ENCODE measurements at regions not wholly inside any gene's neighbourhood (a gene's known extent, or its start where the extent isn't known, plus 50 kb on each side); places are given as distances from the start of the nearest gene placed in this dataset.
A peak's percentile ranks its signal among the peaks of the same experiment; 100 is the strongest.
"Not testable (repeated sequence)": the region's sequence is repeated elsewhere in the genome, so short reads cannot be mapped to it uniquely, and the experiment has no call there.

DNA sequence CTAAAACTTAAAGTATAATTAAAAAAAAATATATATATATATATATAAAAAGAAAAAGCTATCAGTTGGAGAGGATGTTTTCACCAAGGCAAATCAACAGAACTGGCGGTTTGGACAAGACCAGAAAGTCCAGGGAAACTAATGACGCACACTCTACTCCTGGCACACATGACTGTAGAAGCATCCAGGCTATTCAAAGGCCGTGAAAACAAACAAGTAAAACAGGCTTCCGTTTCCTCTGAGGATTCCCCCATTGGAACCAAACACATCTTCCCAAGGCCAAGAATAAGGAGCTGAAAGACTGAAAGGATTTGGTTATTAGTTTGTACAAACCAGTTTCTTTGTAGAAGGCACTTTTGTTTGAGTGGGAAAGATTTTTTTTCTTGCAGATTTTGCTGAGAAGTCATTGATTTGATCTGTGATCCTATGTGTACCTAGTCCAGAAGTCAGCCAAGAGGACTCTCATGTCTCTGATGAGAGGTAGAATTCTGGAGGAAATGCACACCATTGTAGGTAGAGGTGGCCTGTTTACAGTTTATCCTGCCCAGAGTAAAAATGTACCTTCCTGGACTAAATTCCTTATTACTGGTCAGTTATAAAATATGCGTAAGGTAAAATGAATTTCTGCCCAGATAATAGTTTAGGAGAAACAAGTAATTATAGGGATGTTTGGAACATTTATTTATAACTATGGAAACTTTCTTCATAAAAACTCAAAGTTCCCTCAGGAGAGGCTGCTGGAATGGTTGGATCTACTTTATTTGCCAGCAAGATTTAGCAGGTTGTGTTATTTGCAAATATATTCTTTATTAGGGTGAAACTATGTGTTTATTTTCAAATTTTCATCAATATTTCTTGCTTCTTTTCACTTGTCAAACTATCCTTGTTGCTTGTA, 66.5 kb downstream of the DMP1 start:
- DNase-seq (ENCODE audit: low spot score), result no peak

DNA sequence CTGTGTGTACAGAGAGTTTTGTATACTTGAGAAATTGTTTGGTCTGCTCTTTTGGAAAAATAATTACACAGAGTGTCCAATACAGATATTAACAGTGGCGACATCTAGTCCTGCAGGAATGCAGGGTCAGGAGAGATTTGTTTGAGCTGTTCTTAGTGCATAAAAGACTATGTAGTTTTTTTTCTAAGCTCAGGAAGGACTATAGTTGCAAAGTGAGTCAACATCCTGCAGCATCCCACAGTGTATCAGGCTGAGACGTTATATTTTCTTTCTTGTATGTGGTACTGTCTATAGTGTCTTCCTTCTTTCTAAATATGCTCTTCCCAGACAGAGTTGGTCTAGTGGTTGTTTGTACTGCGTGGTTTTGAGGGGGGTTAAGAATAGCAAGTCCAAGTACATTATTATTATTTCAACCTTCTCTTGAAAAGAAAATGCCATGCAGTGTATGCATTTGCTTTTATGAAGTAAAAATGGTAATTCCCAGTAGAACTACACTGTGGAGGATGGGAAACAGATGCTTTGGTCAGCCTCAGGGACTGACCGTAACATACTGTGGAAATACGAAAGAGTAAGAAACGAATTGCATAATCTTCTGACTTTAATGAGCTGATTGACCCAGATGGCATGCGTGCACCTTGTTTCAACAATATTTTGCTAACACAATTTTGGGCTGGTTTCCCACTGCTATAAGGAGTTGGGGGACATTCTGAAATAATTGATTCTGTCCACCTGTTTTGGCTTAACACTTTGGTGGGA, 67.4 kb downstream of the DMP1 start:
- DNase-seq (ENCODE audit: low spot score), result no peak

DNA sequence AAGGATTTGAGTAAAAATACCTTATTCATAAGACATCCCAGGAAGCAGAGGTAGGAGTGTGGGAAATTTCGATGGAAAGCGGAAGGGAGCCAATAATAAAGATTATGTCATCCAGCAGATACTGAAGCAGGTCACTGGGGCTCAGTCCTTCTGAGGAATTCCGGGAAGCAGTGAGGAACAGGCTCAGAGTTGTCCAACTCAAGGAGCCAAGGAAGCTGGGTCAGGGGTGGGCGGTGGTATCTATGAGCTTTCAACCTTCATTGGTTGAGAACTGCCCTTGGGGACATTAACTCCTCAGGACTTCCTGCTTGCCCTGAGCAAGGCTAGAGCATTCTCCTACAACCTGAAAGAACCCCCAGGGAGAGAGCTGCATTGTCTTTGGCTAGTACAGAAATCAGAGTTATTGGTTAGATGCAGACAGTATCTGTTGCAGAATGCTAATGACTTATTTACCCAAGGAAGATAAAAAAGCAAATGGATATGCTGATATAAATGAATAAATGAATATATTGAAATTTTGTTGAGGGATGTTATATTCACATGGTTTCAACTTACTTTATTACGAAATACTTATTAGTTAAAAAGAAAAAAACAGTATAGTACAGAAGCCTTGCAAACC, 68.2 kb downstream of the DMP1 start:
- DNase-seq (ENCODE audit: low spot score), result no peak

DNA sequence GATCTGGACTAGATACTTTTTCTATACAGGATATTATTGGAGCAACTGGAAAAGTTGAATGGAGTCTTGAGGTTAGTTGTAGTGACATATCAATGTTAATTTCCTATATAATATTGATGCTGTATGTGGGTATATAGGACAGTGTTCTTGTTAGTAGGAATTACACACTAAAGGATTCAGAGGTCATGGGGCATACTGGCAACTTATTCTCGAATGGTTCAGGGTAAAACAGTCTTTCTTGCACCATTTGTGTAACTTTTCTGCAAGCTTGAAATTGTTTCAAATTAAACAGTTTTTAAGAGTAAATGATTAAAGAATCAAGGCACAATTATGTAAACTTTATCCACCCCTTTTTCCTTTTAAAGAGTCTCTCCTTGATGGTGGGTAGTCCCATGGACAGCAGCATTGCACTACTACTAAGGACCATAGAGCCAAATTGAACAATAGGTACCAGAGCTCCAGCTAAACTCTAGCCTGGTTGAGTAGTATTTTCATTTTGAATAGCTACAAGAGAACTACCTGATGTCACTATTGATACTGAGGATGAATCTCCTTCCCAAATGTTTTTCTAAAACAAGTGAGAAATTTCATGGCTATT, 70.1 kb downstream of the DMP1 start:
- no peak for DNase-seq (ENCODE audit: low spot score)

DNA sequence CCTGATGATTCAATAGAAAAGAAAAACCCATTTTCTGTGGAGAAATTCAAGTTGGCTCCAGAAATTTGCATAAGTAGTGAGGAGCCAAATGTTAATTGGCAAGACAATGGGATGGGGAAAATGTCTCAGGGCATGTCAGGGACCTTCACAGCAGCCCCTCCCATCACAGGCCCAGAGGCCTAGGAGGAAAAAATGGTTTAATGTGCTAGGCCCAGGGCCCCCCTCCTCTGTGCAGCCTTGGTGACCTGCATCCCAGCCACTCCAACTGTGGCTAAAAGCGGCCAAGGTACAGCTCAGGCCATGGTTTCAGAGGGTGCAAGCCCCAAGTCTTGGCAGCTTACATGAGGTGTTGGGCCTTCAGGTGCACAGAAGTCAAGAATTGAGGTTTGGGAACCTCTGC, 74.1 kb upstream of the IBSP start:
- DNase-seq (ENCODE audit: low spot score), result not testable (repeated sequence)

DNA sequence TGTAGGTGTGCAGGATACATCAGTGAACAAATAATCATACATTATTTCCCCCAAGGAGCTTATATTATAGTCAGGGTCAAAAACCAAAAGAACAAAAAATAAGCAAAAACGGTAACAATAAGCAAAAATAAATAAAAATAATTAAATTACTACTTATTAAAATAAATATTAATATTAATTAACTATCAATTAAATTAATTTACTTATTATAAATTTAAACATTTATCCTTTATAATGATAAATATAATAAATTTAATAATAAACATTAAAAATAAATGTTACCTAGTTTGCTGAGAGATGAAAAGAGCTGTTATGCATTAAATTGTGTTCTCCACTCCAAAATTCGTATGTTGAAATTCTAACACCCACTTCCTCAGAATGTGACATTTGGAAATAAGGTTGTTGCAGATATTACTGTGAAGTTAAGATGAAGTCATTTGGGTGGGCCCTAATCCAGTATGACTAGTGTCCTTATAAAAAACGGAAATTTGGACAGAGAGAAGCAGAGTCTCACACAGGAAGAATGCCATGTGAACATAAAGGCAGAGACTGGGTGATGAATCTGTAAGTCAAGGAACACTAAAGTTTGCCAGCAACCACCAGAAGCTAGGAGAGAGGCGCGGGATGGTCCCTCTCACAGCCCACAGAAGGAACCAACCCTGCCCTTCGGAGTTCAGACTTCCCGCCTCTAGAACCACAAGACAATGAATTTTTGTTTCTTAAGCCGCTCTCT, 67.2 kb upstream of the IBSP start:
- peak; percentile 7 for DNase-seq (ENCODE audit: low spot score)

DNA sequence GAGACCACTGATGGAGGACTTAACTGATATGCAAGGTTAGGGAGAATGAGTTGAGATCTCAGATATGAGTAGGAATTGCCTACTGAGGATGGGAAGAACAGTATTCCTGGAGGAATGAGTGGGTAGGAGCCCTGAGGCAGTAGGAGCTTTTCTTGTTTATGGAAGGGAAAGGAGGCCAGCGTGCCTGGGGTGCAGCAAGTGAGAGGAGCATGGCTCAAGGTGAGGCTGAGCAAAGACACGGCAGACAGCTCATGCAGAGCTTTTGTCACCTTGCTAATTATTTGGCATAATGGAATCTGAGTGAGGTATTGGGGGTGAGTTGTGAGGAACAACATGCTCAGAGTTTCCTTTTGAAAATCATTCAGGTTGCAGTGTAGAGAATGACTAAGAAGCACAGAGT, 65.3 kb upstream of the IBSP start:
- DNase-seq (ENCODE audit: low spot score), result no peak

DNA sequence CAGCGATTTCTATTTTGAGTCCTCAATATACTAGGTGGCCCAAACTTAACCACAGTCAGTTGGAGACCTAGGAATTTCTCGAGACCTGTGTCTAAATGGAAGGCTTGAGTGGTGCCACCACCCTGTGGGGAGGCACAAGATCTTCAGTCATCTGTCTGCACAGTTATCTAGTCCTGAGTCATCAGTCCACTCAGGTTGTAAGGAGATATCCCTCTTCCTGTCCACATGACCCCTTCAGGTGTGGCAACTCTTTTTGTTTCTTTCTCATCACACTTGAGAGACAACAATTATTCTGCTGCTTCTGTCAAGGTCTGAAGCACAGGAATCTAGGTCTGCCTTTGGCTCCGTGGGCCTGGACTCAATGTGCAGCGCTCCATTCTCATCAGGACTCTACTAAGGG, 64.4 kb upstream of the IBSP start:
- DNase-seq (ENCODE audit: low spot score), result no peak

DNA sequence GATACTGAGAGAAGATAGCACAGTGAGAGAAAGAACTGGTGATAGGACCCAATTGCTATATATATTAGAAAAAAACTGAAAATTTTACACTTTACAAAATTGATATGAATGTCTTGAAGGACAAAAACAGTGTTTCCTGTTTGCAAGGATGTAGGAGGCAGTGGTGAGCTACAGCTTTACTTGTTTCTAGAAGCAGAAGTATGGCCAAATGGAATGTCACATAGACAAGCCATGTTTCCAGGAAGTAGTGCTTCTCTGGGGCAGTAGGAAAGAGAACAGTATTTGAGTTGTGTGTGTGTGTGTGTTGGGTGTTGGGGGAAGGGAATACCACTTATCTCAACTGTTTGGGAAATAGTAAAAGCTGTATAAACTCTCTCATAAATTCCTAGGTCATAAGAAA, 60.9 kb upstream of the IBSP start:
- no peak for DNase-seq (ENCODE audit: low spot score)

DNA sequence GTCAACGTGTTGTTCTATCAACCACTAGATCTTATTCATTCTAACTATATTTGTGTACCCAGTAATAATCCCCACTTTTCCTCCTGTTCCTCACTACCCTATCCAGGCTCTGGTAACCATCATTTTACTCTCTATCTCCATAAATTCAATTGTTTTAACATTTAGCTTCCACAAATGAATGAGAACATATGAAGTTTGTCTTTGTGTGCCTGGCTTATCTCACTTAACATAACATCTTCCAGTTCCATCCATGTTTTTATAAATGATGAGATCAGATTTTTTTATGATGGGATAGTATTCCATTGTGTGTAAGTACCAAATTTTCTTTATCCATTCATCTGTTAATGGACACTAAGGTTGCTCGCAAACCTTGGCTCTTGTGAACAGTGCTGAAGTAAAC, 59.9 kb upstream of the IBSP start:
- DNase-seq (ENCODE audit: low spot score), result no peak

DNA sequence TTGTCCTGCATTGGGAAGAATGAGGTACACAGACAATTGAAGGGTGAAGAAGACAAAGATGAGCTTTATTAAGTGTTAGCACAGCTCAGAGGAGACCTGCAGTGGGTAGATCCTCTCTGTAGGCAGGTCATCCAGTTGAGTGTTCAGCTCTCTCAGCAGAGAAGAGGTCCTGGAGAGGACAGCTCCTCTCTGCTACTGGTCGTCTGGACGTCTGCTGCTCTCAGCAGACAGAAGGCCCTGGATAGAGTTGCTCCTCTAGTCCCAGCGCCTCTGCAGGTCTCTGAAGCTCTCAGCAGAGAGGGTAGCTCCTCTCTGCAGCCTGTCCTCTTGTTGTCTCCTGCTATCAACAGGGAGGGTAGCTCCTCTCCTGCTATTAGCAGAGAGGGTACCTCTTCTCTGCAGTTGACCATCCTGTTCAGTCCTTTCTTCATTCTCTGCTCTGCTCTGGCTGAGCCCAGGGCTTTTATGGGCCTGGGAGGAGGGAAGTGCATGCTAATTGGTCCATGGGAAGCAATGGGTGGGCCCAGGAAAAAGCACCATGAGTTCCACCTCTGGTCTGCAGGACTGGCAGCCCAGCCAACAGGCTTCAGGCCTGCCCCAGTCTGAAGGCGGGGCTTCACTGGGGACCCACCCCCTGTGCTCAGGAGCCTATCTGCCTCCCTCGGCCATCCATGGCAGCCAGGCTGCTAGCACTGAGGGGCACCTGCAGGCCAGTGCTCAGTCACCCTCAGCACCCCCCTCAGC, 54.1 kb upstream of the IBSP start:
- DNase-seq (ENCODE audit: low spot score), result no peak

DNA sequence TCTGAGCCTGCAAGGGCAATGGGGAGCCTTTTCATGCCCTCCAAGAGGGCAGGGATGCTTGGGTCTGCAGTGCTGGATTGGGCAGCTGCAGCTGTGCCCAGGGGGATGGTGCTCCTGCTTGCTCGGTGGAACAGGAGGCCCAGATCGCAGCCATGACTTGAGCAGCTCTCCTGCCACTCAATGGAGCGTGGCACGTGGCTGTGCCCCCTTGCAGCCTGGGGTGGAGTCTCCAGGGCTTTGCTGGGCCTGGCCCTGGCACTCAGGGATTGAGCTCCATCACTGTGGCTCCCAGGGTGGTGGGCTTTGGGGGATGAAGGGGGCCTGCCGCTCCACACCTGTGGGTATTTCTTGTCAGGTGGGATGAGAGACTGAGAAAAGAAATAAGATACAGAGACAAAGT, 53.4 kb upstream of the IBSP start:
- no peak for DNase-seq (ENCODE audit: low spot score)

Measured in AG08395 (cell line).